ENCODE measurements at regions not wholly inside any gene's neighbourhood (a gene's known extent, or its start where the extent isn't known, plus 50 kb on each side); places are given as distances from the start of the nearest gene placed in this dataset.

GRCh38 chr3:11906407-11906806, 59.7 kb upstream of the TAMM41 start:
- TF ChIP-seq POLR2A (IDR thresholded peaks at IDR 0.05) (no peak), CTCF (IDR thresholded peaks at IDR 0.05) (no peak)
